ENCODE measurements at regions not wholly inside any gene's neighbourhood (a gene's known extent, or its start where the extent isn't known, plus 50 kb on each side); places are given as distances from the start of the nearest gene placed in this dataset.

DNA sequence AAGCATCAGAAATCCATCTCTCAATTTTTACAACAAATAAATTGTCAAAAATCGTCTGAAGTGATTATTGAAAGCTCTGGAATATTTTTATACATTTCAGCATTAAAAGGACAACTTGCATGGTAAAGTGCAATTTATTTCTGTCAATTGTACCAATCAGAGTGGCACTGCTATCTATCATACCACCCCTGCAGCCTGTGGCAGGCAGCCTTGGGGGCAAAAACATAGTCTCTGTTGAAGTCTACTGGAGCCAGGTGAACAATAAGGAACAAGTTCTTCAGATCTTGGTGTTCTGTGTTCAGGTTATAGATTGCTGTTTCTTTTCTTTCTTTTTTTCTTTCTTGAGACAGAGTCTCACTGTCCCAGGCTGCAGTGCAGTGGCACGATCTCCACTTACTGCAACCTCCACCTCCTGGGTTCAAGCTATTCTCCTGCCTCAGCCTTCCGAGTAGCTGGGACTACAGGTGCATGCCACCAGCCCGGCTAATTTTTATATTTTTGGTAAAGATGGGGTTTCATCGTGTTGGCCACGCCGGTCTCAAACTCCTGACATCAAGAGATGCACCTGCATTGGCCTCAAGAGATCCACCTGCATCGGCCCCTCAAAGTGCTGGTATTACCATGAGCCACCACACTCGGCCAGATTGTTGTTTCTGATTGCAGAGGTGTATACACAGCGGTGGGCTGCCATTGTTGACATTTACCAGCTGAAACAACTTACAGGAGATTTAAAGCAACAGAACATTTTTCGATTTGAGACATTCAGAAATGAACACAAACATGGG, 629.6 kb downstream of the SLC16A7 start:
- no peak for DNase-seq (ENCODE audit: low read depth in 1 of 2, low spot score in 1 of 2)
- Histone ChIP-seq H3K4me3 (replicated peaks; ENCODE audit: insufficient read depth, low read length) (no peak overlapping the region), H3K27me3 (ENCODE audit: insufficient read depth, poor library complexity, severe bottlenecking) (no peaks in the 10 kb centered on the region), H3K27ac (replicated peaks) (no peak overlapping the region)
- TF ChIP-seq SPI1 (IDR thresholded peaks at IDR 0.05; ENCODE audit: borderline replicate concordance, low read depth), result no peak
- TF ChIP-seq, protein P1, sequence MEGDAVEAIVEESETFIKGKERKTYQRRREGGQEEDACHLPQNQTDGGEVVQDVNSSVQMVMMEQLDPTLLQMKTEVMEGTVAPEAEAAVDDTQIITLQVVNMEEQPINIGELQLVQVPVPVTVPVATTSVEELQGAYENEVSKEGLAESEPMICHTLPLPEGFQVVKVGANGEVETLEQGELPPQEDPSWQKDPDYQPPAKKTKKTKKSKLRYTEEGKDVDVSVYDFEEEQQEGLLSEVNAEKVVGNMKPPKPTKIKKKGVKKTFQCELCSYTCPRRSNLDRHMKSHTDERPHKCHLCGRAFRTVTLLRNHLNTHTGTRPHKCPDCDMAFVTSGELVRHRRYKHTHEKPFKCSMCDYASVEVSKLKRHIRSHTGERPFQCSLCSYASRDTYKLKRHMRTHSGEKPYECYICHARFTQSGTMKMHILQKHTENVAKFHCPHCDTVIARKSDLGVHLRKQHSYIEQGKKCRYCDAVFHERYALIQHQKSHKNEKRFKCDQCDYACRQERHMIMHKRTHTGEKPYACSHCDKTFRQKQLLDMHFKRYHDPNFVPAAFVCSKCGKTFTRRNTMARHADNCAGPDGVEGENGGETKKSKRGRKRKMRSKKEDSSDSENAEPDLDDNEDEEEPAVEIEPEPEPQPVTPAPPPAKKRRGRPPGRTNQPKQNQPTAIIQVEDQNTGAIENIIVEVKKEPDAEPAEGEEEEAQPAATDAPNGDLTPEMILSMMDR (IDR thresholded peaks at IDR 0.05; ENCODE audit: insufficient read depth, low read length), result no peak
- TF ChIP-seq GABPA (IDR thresholded peaks at IDR 0.05; ENCODE audit: low read depth), result no peak

GRCh38 chr12:60227916-60228315, 632.1 kb downstream of the SLC16A7 start:
- Histone ChIP-seq H3K27me3 (ENCODE audit: insufficient read depth, poor library complexity, severe bottlenecking) (no peaks in the 10 kb centered on the region), H3K4me3 (replicated peaks; ENCODE audit: insufficient read depth, low read length) (no peak overlapping the region), H3K27ac (replicated peaks) (no peak overlapping the region)
- DNase-seq (ENCODE audit: low read depth in 1 of 2, low spot score in 1 of 2), result no peak
- TF ChIP-seq POLR2AphosphoS5 (IDR thresholded peaks at IDR 0.05; ENCODE audit: low read depth) (no peak), GABPA (IDR thresholded peaks at IDR 0.05; ENCODE audit: low read depth) (no peak), SPI1 (IDR thresholded peaks at IDR 0.05; ENCODE audit: borderline replicate concordance, low read depth) (no peak)
- TF ChIP-seq, protein P2, sequence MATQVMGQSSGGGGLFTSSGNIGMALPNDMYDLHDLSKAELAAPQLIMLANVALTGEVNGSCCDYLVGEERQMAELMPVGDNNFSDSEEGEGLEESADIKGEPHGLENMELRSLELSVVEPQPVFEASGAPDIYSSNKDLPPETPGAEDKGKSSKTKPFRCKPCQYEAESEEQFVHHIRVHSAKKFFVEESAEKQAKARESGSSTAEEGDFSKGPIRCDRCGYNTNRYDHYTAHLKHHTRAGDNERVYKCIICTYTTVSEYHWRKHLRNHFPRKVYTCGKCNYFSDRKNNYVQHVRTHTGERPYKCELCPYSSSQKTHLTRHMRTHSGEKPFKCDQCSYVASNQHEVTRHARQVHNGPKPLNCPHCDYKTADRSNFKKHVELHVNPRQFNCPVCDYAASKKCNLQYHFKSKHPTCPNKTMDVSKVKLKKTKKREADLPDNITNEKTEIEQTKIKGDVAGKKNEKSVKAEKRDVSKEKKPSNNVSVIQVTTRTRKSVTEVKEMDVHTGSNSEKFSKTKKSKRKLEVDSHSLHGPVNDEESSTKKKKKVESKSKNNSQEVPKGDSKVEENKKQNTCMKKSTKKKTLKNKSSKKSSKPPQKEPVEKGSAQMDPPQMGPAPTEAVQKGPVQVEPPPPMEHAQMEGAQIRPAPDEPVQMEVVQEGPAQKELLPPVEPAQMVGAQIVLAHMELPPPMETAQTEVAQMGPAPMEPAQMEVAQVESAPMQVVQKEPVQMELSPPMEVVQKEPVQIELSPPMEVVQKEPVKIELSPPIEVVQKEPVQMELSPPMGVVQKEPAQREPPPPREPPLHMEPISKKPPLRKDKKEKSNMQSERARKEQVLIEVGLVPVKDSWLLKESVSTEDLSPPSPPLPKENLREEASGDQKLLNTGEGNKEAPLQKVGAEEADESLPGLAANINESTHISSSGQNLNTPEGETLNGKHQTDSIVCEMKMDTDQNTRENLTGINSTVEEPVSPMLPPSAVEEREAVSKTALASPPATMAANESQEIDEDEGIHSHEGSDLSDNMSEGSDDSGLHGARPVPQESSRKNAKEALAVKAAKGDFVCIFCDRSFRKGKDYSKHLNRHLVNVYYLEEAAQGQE (IDR thresholded peaks at IDR 0.05; ENCODE audit: insufficient replicate concordance, low read depth), result no peak
- TF ChIP-seq, protein P1 (IDR thresholded peaks at IDR 0.05; ENCODE audit: insufficient read depth, low read length), result no peak

DNA sequence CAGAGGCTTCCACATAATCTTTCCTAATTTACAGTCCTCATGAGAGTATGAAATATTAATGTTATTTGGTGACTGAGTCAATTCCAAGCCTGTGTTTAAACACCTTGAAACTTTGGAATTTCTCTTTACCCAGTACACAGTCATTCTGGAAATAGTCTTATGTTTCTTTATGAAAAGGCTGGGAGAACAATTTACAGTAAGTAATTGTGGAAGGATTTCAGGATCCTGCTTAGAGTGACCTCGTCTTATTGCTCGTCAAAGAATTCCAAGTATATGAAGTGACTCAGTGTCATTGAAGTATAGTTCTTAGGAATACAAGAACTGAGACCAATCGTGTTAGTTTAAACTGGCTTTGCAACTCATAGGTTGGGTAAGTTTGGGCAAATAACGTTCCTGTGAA, 634.2 kb downstream of the SLC16A7 start:
- DNase-seq (ENCODE audit: low read depth in 1 of 2, low spot score in 1 of 2), result no peak
- no peak overlapping the region for H3K4me3 ChIP-seq (replicated peaks; ENCODE audit: insufficient read depth, low read length)
- H3K27me3 ChIP-seq (ENCODE audit: insufficient read depth, poor library complexity, severe bottlenecking), result no peaks in the 10 kb centered on the region
- no peak for TF ChIP-seq POLR2AphosphoS5 (IDR thresholded peaks at IDR 0.05; ENCODE audit: low read depth)
- TF ChIP-seq GABPA (IDR thresholded peaks at IDR 0.05; ENCODE audit: low read depth), result no peak
- TF ChIP-seq, protein P1 (IDR thresholded peaks at IDR 0.05; ENCODE audit: insufficient read depth, low read length), result no peak
- no peak for TF ChIP-seq SPI1 (IDR thresholded peaks at IDR 0.05; ENCODE audit: borderline replicate concordance, low read depth)
- TF ChIP-seq, protein P2 (IDR thresholded peaks at IDR 0.05; ENCODE audit: insufficient replicate concordance, low read depth), result no peak
- no peak overlapping the region for H3K27ac ChIP-seq (replicated peaks)
